Activated CD8-positive, alpha-beta memory T cell treated with anti-CD3 and anti-CD28 coated beads, Interleukin-2, amount 10 ng/mL, durations not matched to agents 7 days and 5 days (primary cell): ENCODE measurements at regions not wholly inside any gene's neighbourhood (a gene's known extent, or its start where the extent isn't known, plus 50 kb on each side); places are given as distances from the start of the nearest gene placed in this dataset.
"Not testable (repeated sequence)": the region's sequence is repeated elsewhere in the genome, so short reads cannot be mapped to it uniquely, and the experiment has no call there.

ENCODE experiments used
- ATAC-seq: fragments of 150-1000 bp; cut with Tn5 transposase; one replicate; pipeline ENCODE4 v1.10.0; 2021; ENCODE audit warnings: moderate library complexity
- CTCF ChIA-PET: fragments of 350-600 bp; sonication (Branson Sonifier 250); formaldehyde crosslinking; loops from one replicate; lab custom pipeline; 2021; ENCODE audit warnings: antibody characterized with exemption; lab: Charles Lee
- DNase-seq: peaks from one replicate; pipeline ENCODE4 v3.0.0-alpha.2; 2020
- H3K27ac Mint-ChIP-seq: one replicate; pipeline ENCODE4 v1.8.0; 2021; ENCODE audit warnings: mild to moderate bottlenecking, mixed read lengths
- H3K27me3 Mint-ChIP-seq: one replicate; pipeline ENCODE4 v1.8.0; 2021; ENCODE audit warnings: mixed read lengths
- H3K36me3 Mint-ChIP-seq: one replicate; pipeline ENCODE4 v1.8.0; 2021; ENCODE audit warnings: mild to moderate bottlenecking, mixed read lengths
- H3K4me1 Mint-ChIP-seq: one replicate; pipeline ENCODE4 v1.8.0; 2021; ENCODE audit warnings: mixed read lengths
- H3K4me3 Mint-ChIP-seq: one replicate; pipeline ENCODE4 v1.8.0; 2021; ENCODE audit warnings: mild to moderate bottlenecking, moderate library complexity, mixed read lengths
- H3K9me3 Mint-ChIP-seq: one replicate; pipeline ENCODE4 v1.8.0; 2022; ENCODE audit warnings: low read depth, mixed read lengths

- H3K36me3 Mint-ChIP-seq: no peaks in the 10 kb centered on the region
- ATAC-seq (no peak), DNase-seq (no peak)
- no peak overlapping the region for H3K4me3 Mint-ChIP-seq
- peaks cover 2% of the 10 kb centered on the region for H3K4me1 Mint-ChIP-seq
- H3K27ac Mint-ChIP-seq: no peak overlapping the region
- CTCF ChIA-PET: no interaction called here
- no peaks in the 10 kb centered on the region for H3K9me3 Mint-ChIP-seq
- no peaks in the 10 kb centered on the region for H3K27me3 Mint-ChIP-seq
Measured at GRCh38 chr4:14339715-14340114, 662.6 kb upstream of the CPEB2 start.

DNA sequence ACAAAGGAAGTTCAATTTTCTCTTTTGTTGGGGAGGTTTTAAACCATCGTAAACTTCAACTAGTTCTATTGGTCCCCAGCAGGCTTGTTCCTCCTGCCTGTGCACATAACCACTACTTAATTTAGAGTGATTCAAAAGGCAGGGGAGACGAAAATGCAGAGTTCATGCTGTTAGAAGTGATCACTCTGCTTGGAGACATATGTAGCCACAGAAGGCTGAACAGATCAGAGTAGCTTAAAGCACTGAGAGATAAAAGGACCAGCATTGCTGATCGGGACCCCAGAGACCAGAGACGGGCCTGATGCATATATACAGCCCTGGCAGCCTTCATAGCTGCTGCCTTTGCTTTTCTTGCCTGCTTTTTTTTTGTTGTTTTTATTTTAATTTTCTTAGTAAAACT is 662.0 kb upstream of the CPEB2 start:
- no peak overlapping the region for H3K27ac Mint-ChIP-seq
- no peak for ATAC-seq

DNA sequence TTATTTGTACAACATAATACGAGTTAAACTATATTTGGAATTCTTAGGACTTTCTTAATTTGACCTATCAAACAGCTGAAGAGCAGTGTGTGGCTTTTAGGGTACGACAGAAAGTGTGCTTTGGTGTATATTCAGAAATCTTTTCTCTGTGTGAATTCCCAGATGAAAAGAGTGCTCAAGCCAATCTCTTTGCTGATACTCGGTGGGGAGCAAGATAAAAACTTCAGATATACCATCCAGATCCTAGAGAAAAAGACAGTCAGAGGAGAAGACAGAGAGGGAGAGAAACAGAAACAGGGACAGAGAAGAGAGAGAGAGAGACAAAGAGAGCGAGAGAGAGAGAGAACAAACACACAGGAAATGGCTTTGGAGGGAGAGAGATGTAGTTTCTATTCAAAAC is 658.3 kb upstream of the CPEB2 start:
- ATAC-seq (no peak), DNase-seq (no peak)
- Mint-ChIP-seq H3K4me1 (no peaks in the 10 kb centered on the region), H3K36me3 (no peaks in the 10 kb centered on the region), H3K9me3 (no peaks in the 10 kb centered on the region), H3K27ac (no peak overlapping the region), H3K27me3 (no peaks in the 10 kb centered on the region), H3K4me3 (no peak overlapping the region)
- CTCF ChIA-PET: no interaction called here

More for the DNA sequence above, 662.0 kb upstream of the CPEB2 start:
- CTCF ChIA-PET: no interaction called here
- no peak for DNase-seq
- no peak overlapping the region for H3K4me3 Mint-ChIP-seq
- H3K4me1 Mint-ChIP-seq: peaks cover 2% of the 10 kb centered on the region
- no peaks in the 10 kb centered on the region for H3K36me3 Mint-ChIP-seq
- H3K27me3 Mint-ChIP-seq: no peaks in the 10 kb centered on the region
- no peaks in the 10 kb centered on the region for H3K9me3 Mint-ChIP-seq

DNA sequence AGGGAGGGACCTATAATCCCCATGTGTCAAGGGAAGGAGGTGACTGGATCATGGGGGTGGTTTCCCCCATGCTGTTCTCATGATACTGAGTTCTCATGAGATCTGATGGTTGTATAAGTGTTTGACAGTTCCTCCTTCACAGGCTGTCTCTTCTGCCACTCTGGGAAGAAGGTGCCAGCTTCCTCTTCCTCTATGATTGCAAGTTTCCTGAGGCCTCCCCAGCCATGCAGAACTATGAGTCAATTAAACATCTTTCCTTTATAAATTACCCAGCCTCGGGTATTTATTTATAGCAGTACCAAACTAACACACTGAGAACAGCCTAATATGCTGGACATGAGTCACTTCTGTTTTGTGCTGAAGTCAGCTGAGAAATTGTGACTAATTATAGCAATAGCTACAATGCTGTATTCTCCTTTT is 656.9 kb upstream of the CPEB2 start:
- Mint-ChIP-seq H3K27ac (no peak overlapping the region), H3K9me3 (no peaks in the 10 kb centered on the region), H3K36me3 (no peaks in the 10 kb centered on the region), H3K4me1 (no peaks in the 10 kb centered on the region), H3K27me3 (no peaks in the 10 kb centered on the region), H3K4me3 (no peak overlapping the region)
- DNase-seq (no peak), ATAC-seq (no peak)
- CTCF ChIA-PET: no interaction called here

GRCh38 chr4:14347526-14347925 is 654.8 kb upstream of the CPEB2 start:
- Mint-ChIP-seq H3K27ac (no peak overlapping the region), H3K27me3 (no peaks in the 10 kb centered on the region), H3K36me3 (no peaks in the 10 kb centered on the region), H3K4me3 (no peak overlapping the region), H3K9me3 (no peaks in the 10 kb centered on the region), H3K4me1 (no peaks in the 10 kb centered on the region)
- no peak for DNase-seq
- ATAC-seq: no peak
- CTCF ChIA-PET: no interaction called here

DNA sequence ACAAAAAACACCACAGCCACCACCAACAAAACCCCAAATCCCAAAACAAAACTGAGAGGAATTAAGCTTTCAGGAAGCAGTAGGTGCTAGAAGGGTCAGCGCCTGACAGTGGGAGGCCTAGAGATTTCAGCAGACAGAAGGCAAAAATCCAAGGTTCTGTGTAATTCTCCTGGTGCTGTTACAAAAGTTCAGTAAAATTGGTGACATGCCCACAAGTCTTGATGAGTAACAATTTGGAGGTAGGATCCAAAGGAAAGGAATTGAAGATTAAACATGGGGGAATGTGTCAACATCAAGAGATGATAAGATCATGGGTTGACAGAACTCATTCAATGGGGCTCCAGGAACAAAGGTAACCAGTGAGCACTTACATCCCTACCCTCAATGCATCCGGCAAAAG is 653.8 kb upstream of the CPEB2 start:
- Mint-ChIP-seq H3K4me1 (no peaks in the 10 kb centered on the region), H3K27ac (no peak overlapping the region), H3K9me3 (no peaks in the 10 kb centered on the region), H3K36me3 (no peaks in the 10 kb centered on the region), H3K27me3 (no peaks in the 10 kb centered on the region), H3K4me3 (no peak overlapping the region)
- DNase-seq (no peak), ATAC-seq (no peak)
- CTCF ChIA-PET: no interaction called here

GRCh38 chr4:14358544-14359160 is 643.6 kb upstream of the CPEB2 start:
- ATAC-seq, H3K27me3 Mint-ChIP-seq, H3K9me3 Mint-ChIP-seq, H3K36me3 Mint-ChIP-seq, H3K27ac Mint-ChIP-seq, DNase-seq, H3K4me3 Mint-ChIP-seq, CTCF ChIA-PET, H3K4me1 Mint-ChIP-seq: not testable (repeated sequence)

GRCh38 chr4:14359991-14360390 is 642.3 kb upstream of the CPEB2 start:
- H3K36me3 Mint-ChIP-seq: no peaks in the 10 kb centered on the region
- CTCF ChIA-PET: no interaction called here
- H3K27ac Mint-ChIP-seq: no peak overlapping the region
- H3K27me3 Mint-ChIP-seq: no peaks in the 10 kb centered on the region
- H3K9me3 Mint-ChIP-seq: peaks cover 3% of the 10 kb centered on the region
- no peak for DNase-seq
- no peak for ATAC-seq
- no peaks in the 10 kb centered on the region for H3K4me1 Mint-ChIP-seq
- H3K4me3 Mint-ChIP-seq: no peak overlapping the region

DNA sequence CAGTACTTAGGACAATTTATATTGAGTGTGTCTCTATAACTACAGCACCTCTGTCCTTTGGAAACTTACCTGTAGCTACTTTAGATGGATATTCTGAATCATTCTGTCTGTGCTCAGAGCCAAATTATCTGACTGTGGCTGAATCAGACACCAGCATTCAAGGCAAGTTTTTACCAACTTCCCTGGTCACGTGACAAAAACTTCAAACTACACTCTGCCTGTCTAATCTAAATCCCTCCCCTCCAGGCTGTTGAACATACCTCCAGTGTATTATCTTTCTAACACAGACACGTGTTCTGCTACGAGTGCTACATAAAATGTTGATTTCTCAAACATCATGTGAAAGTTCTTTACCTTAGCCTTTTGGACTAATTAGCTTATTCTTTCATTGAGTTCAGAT is 641.2 kb upstream of the CPEB2 start:
- Mint-ChIP-seq H3K27me3 (no peaks in the 10 kb centered on the region), H3K9me3 (peaks cover 3% of the 10 kb centered on the region), H3K36me3 (no peaks in the 10 kb centered on the region), H3K4me1 (no peaks in the 10 kb centered on the region), H3K27ac (no peak overlapping the region), H3K4me3 (no peak overlapping the region)
- ATAC-seq (no peak), DNase-seq (no peak)
- CTCF ChIA-PET: no interaction called here

DNA sequence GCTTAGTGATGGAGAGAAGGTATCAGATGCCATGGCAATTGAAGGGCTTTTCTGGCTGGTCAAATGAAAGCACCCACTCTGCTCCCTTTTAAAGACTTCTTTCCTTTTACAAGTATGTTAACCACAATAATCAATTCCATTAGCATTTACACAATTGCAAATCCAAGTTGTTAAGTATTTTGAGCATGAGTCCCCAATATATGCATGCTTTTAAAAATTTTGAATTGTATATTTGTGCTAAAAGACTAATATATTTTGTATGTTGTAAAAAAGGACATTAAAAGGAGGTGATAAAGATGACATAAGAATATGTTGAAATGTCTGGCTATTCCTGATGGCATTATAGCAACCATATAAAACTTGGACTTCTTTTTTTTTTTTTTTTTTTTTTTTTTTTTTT is 639.9 kb upstream of the CPEB2 start:
- H3K27ac Mint-ChIP-seq: no peak overlapping the region

GRCh38 chr4:14364953-14365536 is 637.2 kb upstream of the CPEB2 start:
- H3K9me3 Mint-ChIP-seq: peaks cover 3% of the 10 kb centered on the region
- no peak overlapping the region for H3K4me3 Mint-ChIP-seq
- DNase-seq (no peak), ATAC-seq (no peak)
- no peaks in the 10 kb centered on the region for H3K27me3 Mint-ChIP-seq
- no peak overlapping the region for H3K27ac Mint-ChIP-seq
- CTCF ChIA-PET: no interaction called here
- no peaks in the 10 kb centered on the region for H3K36me3 Mint-ChIP-seq
- H3K4me1 Mint-ChIP-seq: no peaks in the 10 kb centered on the region

More for the DNA sequence above, 639.9 kb upstream of the CPEB2 start:
- Mint-ChIP-seq H3K36me3 (no peaks in the 10 kb centered on the region), H3K9me3 (peaks cover 3% of the 10 kb centered on the region), H3K4me1 (no peaks in the 10 kb centered on the region), H3K4me3 (no peak overlapping the region), H3K27me3 (no peaks in the 10 kb centered on the region)
- ATAC-seq (no peak), DNase-seq (no peak)
- CTCF ChIA-PET: no interaction called here

DNA sequence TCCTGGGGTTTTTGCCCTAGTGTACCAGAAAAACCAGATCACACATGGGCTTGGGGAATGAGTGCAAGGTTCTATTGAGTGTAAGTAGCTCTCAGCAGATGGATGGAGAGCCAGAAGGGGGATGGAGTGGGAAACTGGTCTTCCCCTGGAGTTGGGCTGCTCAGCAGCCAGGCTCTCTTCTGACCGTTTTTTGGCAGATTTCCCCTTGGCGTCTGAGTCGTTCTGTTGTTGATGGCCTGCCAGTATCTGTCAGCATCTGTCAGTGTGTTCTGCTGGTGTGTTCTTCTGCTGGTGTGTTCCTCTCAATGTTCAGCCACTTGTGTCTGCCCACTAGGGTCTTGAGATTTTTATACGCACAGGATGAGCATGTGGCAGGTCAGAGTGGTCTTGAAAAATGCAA is 633.9 kb upstream of the CPEB2 start:
- CTCF ChIA-PET: no interaction called here
- Mint-ChIP-seq H3K4me3 (no peak overlapping the region), H3K27me3 (no peaks in the 10 kb centered on the region), H3K9me3 (peaks cover 2% of the 10 kb centered on the region), H3K4me1 (no peaks in the 10 kb centered on the region), H3K36me3 (no peaks in the 10 kb centered on the region), H3K27ac (no peak overlapping the region)
- no peak for ATAC-seq
- no peak for DNase-seq

GRCh38 chr4:14371131-14371530 is 631.1 kb upstream of the CPEB2 start:
- Mint-ChIP-seq H3K9me3 (peaks cover 2% of the 10 kb centered on the region), H3K27ac (no peak overlapping the region), H3K4me1 (no peaks in the 10 kb centered on the region), H3K4me3 (no peak overlapping the region), H3K27me3 (no peaks in the 10 kb centered on the region), H3K36me3 (no peaks in the 10 kb centered on the region)
- ATAC-seq: no peak
- no peak for DNase-seq
- CTCF ChIA-PET: no interaction called here

DNA sequence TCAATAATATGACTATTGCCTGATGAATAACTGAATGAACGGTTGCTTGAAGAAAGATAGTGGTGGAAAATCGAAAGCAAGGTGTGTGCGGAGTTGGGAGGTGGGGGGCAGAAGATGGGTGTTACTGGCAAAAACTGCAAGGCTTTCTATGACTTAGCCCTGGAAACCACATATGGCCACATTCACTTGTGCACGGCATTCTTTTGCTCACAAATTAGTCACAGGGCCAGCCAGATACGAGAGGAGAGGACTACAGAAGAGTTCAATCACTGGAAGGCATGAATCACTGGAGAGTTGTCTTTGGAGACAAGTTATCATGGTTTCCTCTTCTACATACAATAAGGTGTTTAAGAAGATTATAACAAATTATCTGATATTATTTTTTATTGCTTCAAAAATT is 626.5 kb upstream of the CPEB2 start:
- no peak for DNase-seq
- no peak overlapping the region for H3K4me3 Mint-ChIP-seq
- CTCF ChIA-PET: no interaction called here
- H3K9me3 Mint-ChIP-seq: peaks cover 2% of the 10 kb centered on the region
- H3K36me3 Mint-ChIP-seq: no peaks in the 10 kb centered on the region
- H3K27ac Mint-ChIP-seq: no peak overlapping the region
- H3K27me3 Mint-ChIP-seq: no peaks in the 10 kb centered on the region
- ATAC-seq: no peak
- no peaks in the 10 kb centered on the region for H3K4me1 Mint-ChIP-seq
